ENCODE measurements at regions not wholly inside any gene's neighbourhood (a gene's known extent, or its start where the extent isn't known, plus 50 kb on each side); places are given as distances from the start of the nearest gene placed in this dataset.
"Not testable (repeated sequence)": the region's sequence is repeated elsewhere in the genome, so short reads cannot be mapped to it uniquely, and the experiment has no call there.

DNA sequence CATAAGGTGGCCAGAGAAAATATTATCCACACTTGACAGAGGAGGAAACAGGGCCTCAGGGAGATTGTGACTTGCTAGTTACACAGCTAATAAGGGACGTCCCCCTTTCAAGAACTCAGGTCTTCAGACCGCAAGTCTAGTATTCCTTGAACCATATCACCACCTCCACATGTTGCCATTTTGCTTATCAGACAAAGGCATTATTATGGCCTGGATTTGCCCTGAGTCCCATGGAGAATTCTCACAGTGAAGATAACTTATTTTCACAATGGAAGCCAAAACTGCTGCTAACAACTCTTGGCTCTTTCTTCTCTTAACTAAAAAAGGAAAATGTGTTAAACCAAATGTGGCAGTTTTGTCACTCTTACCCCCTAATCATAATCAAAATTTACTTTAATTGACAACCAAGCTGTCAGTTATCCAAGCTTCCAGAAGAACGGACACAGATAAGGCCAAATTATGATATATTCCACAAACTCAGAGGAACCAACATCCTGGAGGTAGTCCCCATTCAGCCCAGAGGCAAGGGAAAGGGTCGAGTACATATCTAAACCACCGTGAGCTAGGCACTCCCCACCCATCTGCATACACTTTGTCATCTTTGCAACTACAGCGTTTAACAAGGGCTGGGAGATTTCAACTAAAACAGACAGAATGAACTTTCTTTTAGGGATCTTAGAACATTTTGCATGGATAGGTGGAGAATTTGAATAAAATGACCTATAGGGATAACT lies 63.6 kb upstream of the THBS1 start:
- no peaks in the 10 kb centered on the region for H3K4me1 ChIP-seq (ENCODE audit: control insufficient read depth in 3 of 3, insufficient read depth in 2 of 3, low read depth in 1 of 3, low read length in 2 of 3)
- no peak overlapping the region for H3K4me3 ChIP-seq (ENCODE audit: low read depth in 1 of 3, low read length in 3 of 3)
- H3K9me3 ChIP-seq (ENCODE audit: control insufficient read depth in 2 of 2, insufficient read depth in 1 of 2, low read depth in 1 of 2, low read length in 1 of 2): no peaks in the 10 kb centered on the region
- no peak overlapping the region for H3K27ac ChIP-seq (ENCODE audit: low read depth in 1 of 3, low read length in 2 of 3)
- FAIRE-seq (no peak), DNase-seq (no peak)
- WGBS, 3 donors: 83 to 87% (median 87%) methylated on average over 6 of the region's 6 CpGs
- H3K27me3 ChIP-seq (ENCODE audit: control insufficient read depth in 3 of 3, insufficient read depth in 3 of 3, low read length in 3 of 3): no peaks in the 10 kb centered on the region
- no peaks in the 10 kb centered on the region for H3K36me3 ChIP-seq (ENCODE audit: control insufficient read depth in 3 of 3, insufficient read depth in 2 of 3, low read depth in 1 of 3, low read length in 3 of 3)

DNA sequence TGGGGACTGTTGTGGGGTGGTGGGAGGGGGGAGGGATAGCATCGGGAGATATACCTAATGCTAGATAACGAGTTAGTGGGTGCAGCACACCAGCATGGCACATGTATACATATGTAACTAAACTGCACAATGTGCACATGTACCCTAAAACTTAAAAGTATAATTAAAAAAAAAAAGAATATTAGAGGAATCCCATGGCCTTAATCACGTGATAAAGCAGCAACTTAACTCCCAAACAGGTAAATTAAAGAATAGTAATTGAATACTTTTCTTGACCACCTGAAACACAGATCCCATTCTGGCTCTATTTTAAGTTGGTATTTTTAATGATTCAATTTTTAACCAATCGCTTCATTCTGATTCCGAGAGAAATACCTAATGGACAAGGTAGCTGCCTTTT lies 56.9 kb upstream of the THBS1 start:
- FAIRE-seq, DNase-seq: not testable (repeated sequence)

DNA sequence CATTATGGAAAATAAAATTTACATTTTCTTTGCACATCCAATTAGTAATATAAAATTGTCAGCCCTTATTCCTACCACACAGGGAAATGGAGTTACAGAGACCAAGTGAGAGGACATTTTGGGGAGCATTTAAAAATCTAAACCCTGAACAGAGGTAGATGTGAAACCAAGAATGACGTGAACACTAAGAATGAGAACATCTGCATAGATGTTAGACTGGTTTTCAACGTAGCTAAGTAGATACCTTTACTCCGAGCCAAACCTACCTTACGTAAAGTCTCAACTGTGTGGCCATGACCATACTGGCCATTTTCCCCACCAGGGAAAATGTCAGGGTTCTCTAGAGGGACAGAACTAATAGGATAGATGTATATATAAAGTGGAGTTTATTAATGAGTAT lies 51.4 kb upstream of the THBS1 start:
- FAIRE-seq (no peak), DNase-seq (no peak)
- 90 to 95% (median 91%) methylated on average over 4 of the region's 4 CpGs for WGBS, 3 donors
- Histone ChIP-seq H3K27me3 (ENCODE audit: control insufficient read depth in 3 of 3, insufficient read depth in 3 of 3, low read length in 3 of 3) (no peaks in the 10 kb centered on the region), H3K4me3 (ENCODE audit: low read depth in 1 of 3, low read length in 3 of 3) (no peak overlapping the region), H3K36me3 (ENCODE audit: control insufficient read depth in 3 of 3, insufficient read depth in 2 of 3, low read depth in 1 of 3, low read length in 3 of 3) (no peaks in the 10 kb centered on the region), H3K9me3 (ENCODE audit: control insufficient read depth in 2 of 2, insufficient read depth in 1 of 2, low read depth in 1 of 2, low read length in 1 of 2) (no peaks in the 10 kb centered on the region), H3K4me1 (ENCODE audit: control insufficient read depth in 3 of 3, insufficient read depth in 2 of 3, low read depth in 1 of 3, low read length in 2 of 3) (no peaks in the 10 kb centered on the region), H3K27ac (ENCODE audit: low read depth in 1 of 3, low read length in 2 of 3) (no peak overlapping the region)

More for the DNA sequence above, 56.9 kb upstream of the THBS1 start:
- not testable (repeated sequence) for H3K9me3 ChIP-seq (ENCODE audit: control insufficient read depth in 2 of 2, insufficient read depth in 1 of 2, low read depth in 1 of 2, low read length in 1 of 2); H3K4me1 ChIP-seq (ENCODE audit: control insufficient read depth in 3 of 3, insufficient read depth in 2 of 3, low read depth in 1 of 3, low read length in 2 of 3); H3K4me3 ChIP-seq (ENCODE audit: low read depth in 1 of 3, low read length in 3 of 3); H3K36me3 ChIP-seq (ENCODE audit: control insufficient read depth in 3 of 3, insufficient read depth in 2 of 3, low read depth in 1 of 3, low read length in 3 of 3); H3K27me3 ChIP-seq (ENCODE audit: control insufficient read depth in 3 of 3, insufficient read depth in 3 of 3, low read length in 3 of 3); H3K27ac ChIP-seq (ENCODE audit: low read depth in 1 of 3, low read length in 2 of 3)
- WGBS, 3 donors: 74 to 88% (median 79%) methylated on average over 4 to 5 of the region's 5 CpGs

DNA sequence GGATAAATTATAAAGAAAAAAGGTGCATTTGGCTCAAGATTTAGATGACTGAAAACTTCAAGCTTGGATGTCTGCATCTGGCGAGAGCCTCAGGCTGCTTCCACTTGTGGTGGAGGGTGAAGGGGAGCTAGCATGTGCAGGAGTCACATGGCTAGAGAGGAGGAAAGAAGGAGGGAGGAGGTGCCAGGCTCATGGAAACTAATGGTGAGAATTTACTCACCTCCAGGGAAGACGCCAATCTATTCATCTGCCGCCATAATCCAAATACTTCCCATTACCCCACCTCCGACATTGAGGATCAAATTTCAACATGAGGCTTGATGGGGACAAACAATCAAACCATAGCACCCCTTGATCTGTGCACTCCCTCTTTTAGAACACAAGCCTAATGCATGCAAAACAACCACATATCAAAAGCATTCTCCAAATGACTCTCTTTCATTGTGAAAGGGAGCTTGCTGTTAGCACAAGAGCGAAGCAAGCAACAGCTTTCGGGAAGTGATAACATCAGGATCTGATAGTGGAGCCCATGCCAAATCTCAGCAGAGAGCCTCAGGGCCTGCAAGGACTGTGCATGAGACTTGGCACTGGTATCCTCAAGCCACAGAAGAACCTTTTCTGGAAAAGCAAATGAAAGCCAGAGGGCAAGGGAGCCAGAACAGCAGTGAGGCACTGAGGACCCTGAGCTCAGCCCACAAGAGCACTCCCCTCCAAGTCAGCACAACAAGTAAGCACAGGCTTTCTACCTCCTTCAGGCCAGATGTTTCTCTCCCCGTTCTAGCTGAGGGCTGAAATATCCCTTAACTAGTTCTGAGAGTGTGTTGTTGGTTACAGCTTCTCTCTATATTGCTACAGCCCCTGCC lies 50.2 kb upstream of the THBS1 start:
- FAIRE-seq (no peak), DNase-seq (no peak)
- Histone ChIP-seq H3K27ac (ENCODE audit: low read depth in 1 of 3, low read length in 2 of 3) (no peak overlapping the region), H3K27me3 (ENCODE audit: control insufficient read depth in 3 of 3, insufficient read depth in 3 of 3, low read length in 3 of 3) (no peaks in the 10 kb centered on the region), H3K4me3 (ENCODE audit: low read depth in 1 of 3, low read length in 3 of 3) (no peak overlapping the region), H3K4me1 (ENCODE audit: control insufficient read depth in 3 of 3, insufficient read depth in 2 of 3, low read depth in 1 of 3, low read length in 2 of 3) (no peaks in the 10 kb centered on the region), H3K9me3 (ENCODE audit: control insufficient read depth in 2 of 2, insufficient read depth in 1 of 2, low read depth in 1 of 2, low read length in 1 of 2) (no peaks in the 10 kb centered on the region), H3K36me3 (ENCODE audit: control insufficient read depth in 3 of 3, insufficient read depth in 2 of 3, low read depth in 1 of 3, low read length in 3 of 3) (no peaks in the 10 kb centered on the region)
- WGBS, 3 donors: 62 to 74% (median 68%) methylated on average over 7 of the region's 7 CpGs

All from small intestine (tissue), 7 donors.